GM10248 (cell line): ENCODE measurements at regions not wholly inside any gene's neighbourhood (a gene's known extent, or its start where the extent isn't known, plus 50 kb on each side); places are given as distances from the start of the nearest gene placed in this dataset.

Experiments used
- CTCF ChIA-PET: fragments of 300-600 bp; sonication (Branson Sonifier 250); formaldehyde crosslinking; extraction: SDS; loops from one replicate; lab custom pipeline; 2021; ENCODE audit warnings: antibody characterized with exemption; lab: Yijun Ruan, JAX
- POLR2A ChIA-PET: fragments of 350-650 bp; sonication (Branson Sonifier 250); formaldehyde crosslinking; extraction: SDS; loops from one replicate; lab custom pipeline; 2020; ENCODE audit warnings: antibody characterized with exemption; lab: Yijun Ruan, JAX
- DNase-seq: peaks from one replicate; pipeline ENCODE4 v3.0.0; 2012; ENCODE audit errors: extremely low spot score
- TF ChIP-seq, protein P1 (sequence below): IDR thresholded peaks from 2 replicates; pipeline ENCODE4 v1.5.1; 2012; ENCODE audit warnings: mild to moderate bottlenecking, low read depth; ENCODE audit errors: extremely low read depth, missing control alignments, control extremely low read depth

DNA sequence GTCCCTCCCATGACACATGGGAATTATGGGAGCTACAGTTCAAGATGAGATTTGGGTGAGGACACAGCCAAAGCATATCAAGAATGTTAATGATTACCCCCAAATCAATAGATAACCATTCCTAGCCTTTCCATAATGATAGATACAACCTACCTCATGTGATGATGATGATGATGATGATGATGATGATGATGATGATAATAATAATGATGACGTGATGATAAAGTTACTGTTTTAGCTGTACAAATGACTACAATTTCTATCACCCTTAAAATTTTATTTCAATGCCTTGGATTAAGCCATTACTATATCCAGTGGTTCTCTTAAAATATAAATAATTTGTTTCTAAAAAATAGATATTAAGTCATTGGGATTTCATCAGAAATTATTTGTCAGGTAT lies 55.2 kb upstream of the NLGN4X start:
- ChIA-PET POLR2A (no interaction called here), CTCF (no interaction called here)
- DNase-seq = no peak
- TF ChIP-seq, protein P1, sequence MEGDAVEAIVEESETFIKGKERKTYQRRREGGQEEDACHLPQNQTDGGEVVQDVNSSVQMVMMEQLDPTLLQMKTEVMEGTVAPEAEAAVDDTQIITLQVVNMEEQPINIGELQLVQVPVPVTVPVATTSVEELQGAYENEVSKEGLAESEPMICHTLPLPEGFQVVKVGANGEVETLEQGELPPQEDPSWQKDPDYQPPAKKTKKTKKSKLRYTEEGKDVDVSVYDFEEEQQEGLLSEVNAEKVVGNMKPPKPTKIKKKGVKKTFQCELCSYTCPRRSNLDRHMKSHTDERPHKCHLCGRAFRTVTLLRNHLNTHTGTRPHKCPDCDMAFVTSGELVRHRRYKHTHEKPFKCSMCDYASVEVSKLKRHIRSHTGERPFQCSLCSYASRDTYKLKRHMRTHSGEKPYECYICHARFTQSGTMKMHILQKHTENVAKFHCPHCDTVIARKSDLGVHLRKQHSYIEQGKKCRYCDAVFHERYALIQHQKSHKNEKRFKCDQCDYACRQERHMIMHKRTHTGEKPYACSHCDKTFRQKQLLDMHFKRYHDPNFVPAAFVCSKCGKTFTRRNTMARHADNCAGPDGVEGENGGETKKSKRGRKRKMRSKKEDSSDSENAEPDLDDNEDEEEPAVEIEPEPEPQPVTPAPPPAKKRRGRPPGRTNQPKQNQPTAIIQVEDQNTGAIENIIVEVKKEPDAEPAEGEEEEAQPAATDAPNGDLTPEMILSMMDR = no peak

DNA sequence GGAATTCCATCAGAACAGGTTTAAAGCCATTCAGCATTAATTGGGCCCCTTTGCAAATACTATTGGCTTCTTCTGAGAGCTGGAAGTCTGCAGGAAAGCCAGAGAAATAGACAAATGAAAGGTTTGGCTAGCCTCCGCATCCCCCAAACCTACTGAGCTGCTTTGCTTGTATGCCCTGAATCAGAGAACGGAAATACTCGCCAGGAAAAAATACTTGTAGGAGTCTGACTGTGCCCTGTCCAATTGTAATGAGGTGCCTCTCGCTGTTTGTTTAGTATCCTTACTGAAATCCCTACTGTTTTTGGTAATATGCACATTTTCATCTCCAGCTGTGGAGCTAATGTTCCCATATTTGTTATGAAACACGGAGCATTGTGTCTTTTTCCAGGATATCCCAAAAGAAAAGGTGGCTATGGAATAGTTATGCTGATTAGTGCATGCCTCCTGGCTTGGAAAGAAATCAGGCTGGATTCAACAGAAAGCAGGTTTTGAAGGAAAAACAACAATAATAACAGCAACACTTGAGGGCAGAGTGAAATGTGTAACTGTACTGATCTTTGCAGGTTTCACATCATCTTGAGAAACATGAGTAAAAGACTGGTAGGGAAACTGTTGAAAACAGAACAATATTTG lies 50.7 kb upstream of the NLGN4X start:
- no peak for DNase-seq
- CTCF ChIA-PET = no interaction called here
- POLR2A ChIA-PET = no interaction called here
- TF ChIP-seq, protein P1 = no peak
